Hypothalamus (tissue), 51 donors: ENCODE measurements at regions not wholly inside any gene's neighbourhood (a gene's known extent, or its start where the extent isn't known, plus 50 kb on each side); places are given as distances from the start of the nearest gene placed in this dataset.

Experiments used
- DNase-seq, 51 donors: peaks; one replicate each; lab custom pipeline; 2025; lab: John Stamatoyannopoulos, UW

DNA sequence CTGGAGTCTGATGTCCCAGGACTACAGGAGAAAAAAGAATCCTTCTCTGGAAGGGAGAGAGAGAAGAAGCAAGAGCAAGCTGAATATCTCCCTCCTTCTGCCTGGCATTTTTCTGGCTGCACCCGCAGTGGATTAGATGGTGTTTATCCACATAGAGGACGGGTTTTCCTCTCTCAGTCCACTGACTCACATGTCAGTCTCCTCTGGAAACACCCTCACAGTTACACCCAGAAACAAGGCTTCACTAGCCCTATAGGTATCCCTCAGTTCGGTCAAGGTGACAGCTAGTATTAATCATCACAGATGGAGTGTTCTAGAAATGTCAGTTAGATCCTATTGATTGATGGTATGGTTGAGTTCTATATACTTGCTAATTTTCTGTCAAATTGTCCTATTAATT, 87.9 kb downstream of the RHOU start:
- DNase-seq, result no peak

GRCh38 chr1:228824366-228824765, 89.1 kb downstream of the RHOU start:
- no peak for DNase-seq

DNA sequence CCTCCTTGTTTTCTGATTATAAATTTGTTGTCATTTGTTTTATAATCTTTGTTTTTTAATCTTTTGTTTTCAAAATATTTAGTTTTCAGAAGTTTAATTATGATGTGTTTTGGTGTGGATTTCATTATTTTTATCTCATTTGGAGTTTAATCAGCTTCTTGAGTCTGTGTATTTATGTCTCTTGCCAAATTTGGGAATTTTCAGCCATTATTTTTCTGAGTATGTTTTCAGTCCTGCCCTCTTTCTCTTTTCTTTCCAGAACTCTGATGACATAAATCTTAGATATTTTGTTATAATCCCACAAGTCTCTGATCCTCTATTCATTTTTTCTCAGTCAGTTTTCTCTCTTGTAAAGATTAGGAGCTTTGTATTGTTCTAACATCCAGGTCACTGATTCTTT, 89.8 kb downstream of the RHOU start:
- no peak for DNase-seq

- DNase-seq, result no peak
Observed at GRCh38 chr1:228825840-228826484, 90.7 kb downstream of the RHOU start.

GRCh38 chr1:228827019-228827418, 91.7 kb downstream of the RHOU start:
- no peak for DNase-seq

- no peak for DNase-seq
Observed at GRCh38 chr1:228828151-228828550, 92.9 kb downstream of the RHOU start.

- peak in 30 of 51 donors; percentile 25 to 74 (median 44) for DNase-seq
Observed at GRCh38 chr1:228830185-228830953, 95.1 kb downstream of the RHOU start.

- no peak for DNase-seq
Observed at GRCh38 chr1:228830954-228831481, 95.7 kb downstream of the RHOU start.

DNA sequence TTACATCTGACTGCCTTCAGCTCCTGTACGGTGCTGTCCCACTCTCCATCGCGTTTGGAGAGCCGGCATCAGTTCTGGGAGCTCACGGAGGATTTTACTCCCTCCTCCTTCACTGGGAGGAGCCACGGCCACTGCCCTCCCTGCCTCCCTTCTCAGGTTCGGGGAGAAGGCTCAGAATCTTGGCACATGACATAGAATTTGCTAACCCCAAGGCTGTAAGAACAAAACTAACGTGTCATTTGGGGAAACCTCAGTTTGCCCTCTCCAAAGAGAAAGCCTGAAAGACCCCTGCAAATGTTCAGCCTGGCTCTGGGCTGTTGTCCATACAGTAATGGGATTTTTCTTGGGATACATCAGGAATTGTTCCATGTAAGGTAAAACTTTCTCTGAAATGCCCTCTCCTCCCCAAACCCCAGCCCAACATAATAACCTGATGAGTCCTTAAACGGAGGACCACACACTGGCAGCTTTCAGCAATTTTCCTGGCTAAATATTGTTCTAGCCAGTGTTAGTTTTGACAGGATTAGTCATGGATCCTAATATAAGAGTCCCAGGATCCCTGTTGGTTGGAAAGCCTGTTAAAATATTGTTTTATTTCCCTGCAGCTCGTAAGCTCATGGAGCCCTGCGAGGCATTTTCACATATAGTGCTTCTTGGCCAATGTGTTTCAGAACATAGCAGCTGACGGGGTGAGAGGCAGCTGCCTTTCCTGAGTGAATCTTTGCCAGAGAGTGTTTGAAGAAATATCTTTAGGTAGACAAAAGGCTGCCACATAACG, 98.8 kb downstream of the RHOU start:
- DNase-seq, result no peak

DNA sequence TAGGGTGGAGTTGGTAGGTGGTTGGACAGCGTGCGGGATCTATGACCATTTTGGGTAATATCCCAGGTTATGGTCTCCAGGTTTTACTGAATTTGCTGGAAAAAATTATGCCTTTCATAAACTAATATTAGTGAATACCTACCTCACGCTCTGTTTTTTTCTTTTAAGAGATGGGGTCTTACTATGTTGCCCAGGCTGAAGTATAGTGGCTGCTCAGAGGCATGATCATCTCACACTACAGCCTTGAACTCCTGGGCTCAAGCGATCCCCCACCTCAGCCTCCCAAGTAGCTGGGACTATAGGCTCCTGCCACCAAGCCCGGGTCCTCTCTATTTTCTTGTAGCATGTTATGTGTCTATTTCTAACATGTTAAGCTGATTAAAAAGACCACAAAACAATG, 100.2 kb downstream of the RHOU start:
- no peak for DNase-seq

DNA sequence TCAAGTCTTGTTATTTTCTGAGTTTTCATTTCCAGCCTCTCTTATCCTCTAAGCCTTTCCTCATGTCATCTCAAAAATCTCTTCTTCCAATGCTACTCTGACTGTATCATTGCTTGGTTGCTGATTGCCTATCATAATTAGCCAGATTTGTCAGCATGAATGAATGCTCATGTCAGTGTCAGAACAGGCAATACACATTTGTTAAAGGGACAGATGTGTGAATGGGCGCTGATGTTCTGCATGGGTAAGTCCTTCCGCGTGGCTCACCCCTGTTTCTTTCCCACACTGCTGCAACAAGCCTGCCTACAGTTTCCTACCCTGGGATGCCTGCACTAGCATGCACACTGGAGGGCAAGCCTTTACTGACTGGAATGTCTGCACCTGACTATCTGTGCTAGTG, 100.6 kb downstream of the RHOU start:
- DNase-seq, result peak in 2 of 51 donors; percentile 17 to 70

GRCh38 chr1:228836427-228836826, 101.1 kb downstream of the RHOU start:
- peak in 34 of 51 donors; percentile 21 to 82 (median 51) for DNase-seq

GRCh38 chr1:228837032-228837431, 101.8 kb downstream of the RHOU start:
- DNase-seq, result no peak

- DNase-seq, result no peak
Observed at GRCh38 chr1:228837817-228838716, 102.8 kb downstream of the RHOU start.

GRCh38 chr1:228838717-228839500, 103.6 kb downstream of the RHOU start:
- no peak for DNase-seq

- no peak for DNase-seq
Observed at GRCh38 chr1:228839656-228840055, 104.4 kb downstream of the RHOU start.

DNA sequence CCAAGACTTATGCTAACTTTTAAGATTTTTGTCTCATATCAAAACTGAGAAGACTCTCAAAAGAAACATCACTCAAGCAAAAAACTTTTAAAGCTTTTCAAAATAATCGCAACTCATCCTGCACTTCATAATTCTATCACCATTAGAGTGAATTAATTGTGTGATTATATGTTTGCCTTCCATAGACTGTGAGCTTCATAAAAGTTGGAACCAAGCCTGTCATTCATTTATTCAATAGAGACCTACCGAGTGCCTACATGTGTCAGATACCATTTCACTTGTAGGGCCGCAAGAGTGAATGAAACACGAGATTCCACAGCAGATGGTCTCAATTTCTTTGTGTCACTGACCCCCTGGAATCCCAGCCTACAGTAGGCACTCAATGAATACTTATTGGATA, 106.4 kb downstream of the RHOU start:
- no peak for DNase-seq

DNA sequence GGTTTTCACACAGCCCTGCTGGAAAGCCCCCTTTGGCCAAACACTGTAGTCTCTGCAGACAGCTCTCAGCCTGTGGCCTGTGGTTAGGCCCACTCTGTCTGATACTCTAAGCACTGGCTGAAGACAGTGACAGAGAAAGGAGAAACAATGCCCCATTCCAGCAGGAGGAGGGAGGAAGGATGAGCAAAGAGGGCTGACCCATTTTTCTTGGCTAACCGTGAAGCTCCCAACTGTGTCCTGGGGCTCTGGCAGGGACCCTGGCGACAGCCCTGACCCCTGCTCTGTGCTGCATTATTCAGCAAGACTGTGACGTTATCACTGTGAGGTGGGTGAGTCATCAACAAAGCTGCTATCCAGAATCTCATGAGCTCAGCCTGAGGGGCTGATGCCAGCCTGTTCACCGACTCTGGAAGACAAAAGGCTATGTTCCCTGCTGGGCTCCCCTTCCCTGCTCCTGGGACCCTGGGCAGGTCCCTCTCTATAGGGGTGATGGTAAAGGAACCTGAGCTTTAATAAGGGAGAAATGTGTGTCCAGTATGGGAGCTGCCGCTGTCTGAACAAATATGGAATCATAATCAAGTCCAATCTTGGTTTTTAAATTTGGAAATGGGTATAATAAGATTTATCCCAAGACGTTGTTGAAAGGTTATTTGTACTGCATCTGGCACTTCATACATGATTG, 107.0 kb downstream of the RHOU start:
- peak in 22 of 51 donors; percentile 15 to 85 (median 52) for DNase-seq

DNA sequence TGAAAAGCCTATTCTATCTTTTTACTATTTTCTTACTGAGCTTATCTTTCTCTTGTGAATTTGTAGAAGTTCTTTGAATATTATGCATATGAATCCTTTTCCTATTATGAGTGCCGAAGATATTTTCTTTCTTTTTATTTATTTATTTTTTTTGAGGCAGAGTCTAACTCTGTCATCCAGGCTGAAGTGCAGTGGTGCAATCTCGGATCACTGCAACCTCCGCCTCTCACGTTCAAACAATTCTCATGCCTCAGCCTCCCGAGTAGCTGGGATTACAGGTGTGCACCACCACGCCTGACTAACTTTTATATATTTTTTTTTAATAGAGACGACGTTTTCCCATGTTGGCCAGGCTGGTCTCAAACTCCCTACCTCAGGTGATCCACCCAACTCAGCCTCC, 109.8 kb downstream of the RHOU start:
- DNase-seq, result no peak
